K562 (cell line): ENCODE measurements at regions not wholly inside any gene's neighbourhood (a gene's known extent, or its start where the extent isn't known, plus 50 kb on each side); places are given as distances from the start of the nearest gene placed in this dataset.
A peak's percentile ranks its signal among the peaks of the same experiment; 100 is the strongest.
"Not testable (repeated sequence)": the region's sequence is repeated elsewhere in the genome, so short reads cannot be mapped to it uniquely, and the experiment has no call there.

Source experiments
- ATAC-seq: fragments of 200-7000 bp; cut with Tn5 transposase; 3 replicates; pipeline ENCODE4 v1.9.1; 2020; ENCODE audit warnings: moderate library complexity
- BruUV-seq: library from RNA; stranded (reverse); fragments of 400-500 nt; replicated peaks from 2 replicates; lab custom pipeline; 2021; lab: Mats Ljungman, UMichigan
- CTCF ChIA-PET: fragments of 300-600 bp; formaldehyde crosslinking; extraction: SDS; loops from one replicate; lab custom pipeline; 2021; ENCODE audit warnings: low intra/inter-chr PET ratio; lab: Yijun Ruan, JAX
- POLR2A ChIA-PET: fragments of 300-600, 350-650 bp; sonication (Branson Sonifier 250); formaldehyde crosslinking; extraction: SDS; loops from one replicate; lab custom pipeline; 2021; ENCODE audit warnings: antibody characterized with exemption, inconsistent platforms; lab: Yijun Ruan, JAX
- DNase-seq, 4 experiments: peaks; one replicate each; pipeline versions ENCODE4 v3.0.0 to v3.0.0-alpha.2; 2011 to 2018; ENCODE audit warnings: low spot score in 3 of 4, mixed read lengths in 3 of 4; ENCODE audit errors: extremely low read depth in 1 of 4
- FAIRE-seq: peaks from 2 replicates; lab custom pipeline; 2011; peaks lifted over from hg19 to GRCh38; lab: Jason Lieb, UNC
- H2AFZ ChIP-seq: 2 replicates; pipeline ENCODE4 v1.6.0; 2011; ENCODE audit warnings: low read depth, low read length, control low read depth, inconsistent platforms
- H3K27ac ChIP-seq: fragments of 200-600 bp; 3 replicates; pipeline ENCODE4 v1.8.0; 2011; ENCODE audit warnings: low read depth, mild to moderate bottlenecking, control low read depth, inconsistent platforms, low read length, moderate library complexity, mixed read lengths; ENCODE audit errors: extremely low read depth
- H3K27me3 ChIP-seq, 2 experiments: fragments of 300-600 bp in 1 of 2; 2 replicates in 1 of 2; 3 replicates in 1 of 2; pipeline versions ENCODE4 v1.6.0 to v1.8.0; 2011; ENCODE audit warnings: inconsistent platforms in 2 of 2, low read length in 2 of 2, mild to moderate bottlenecking in 1 of 2, mixed read lengths in 1 of 2, moderate library complexity in 1 of 2; ENCODE audit not compliant: control insufficient read depth in 2 of 2, insufficient read depth in 2 of 2
- H3K36me3 ChIP-seq: fragments of 300-600 bp; 3 replicates; pipeline ENCODE4 v1.8.0; 2011; ENCODE audit warnings: mild to moderate bottlenecking, low read length, inconsistent platforms; ENCODE audit not compliant: control insufficient read depth, insufficient read depth
- H3K4me1 ChIP-seq, 2 experiments: fragments of 200-600 bp in 1 of 2; replicated peaks in 1 of 2; 2 replicates in 1 of 2; 3 replicates in 1 of 2; pipeline versions ENCODE4 v1.5.1 to v1.8.0; 2011; ENCODE audit warnings: inconsistent platforms in 2 of 2, low read length in 2 of 2, mild to moderate bottlenecking in 1 of 2, mixed read lengths in 1 of 2, moderate library complexity in 1 of 2; ENCODE audit not compliant: control insufficient read depth in 2 of 2, insufficient read depth in 2 of 2
- H3K4me2 ChIP-seq: 2 replicates; pipeline ENCODE4 v1.6.1; 2011; ENCODE audit warnings: low read length, control low read depth, inconsistent platforms, mixed read lengths; ENCODE audit not compliant: insufficient read depth
- H3K4me3 ChIP-seq: fragments of 200-600 bp; sonication (generic), shearing (Covaris generic); 2 replicates; pipeline ENCODE4 v1.5.1; 2016; ENCODE audit warnings: control low read depth, inconsistent platforms
- H3K79me2 ChIP-seq: fragments of 200-600 bp; 3 replicates; pipeline ENCODE4 v1.8.0; 2011; ENCODE audit warnings: low read length, inconsistent platforms; ENCODE audit not compliant: control insufficient read depth, insufficient read depth
- H3K9ac ChIP-seq, 2 experiments: 2 replicates each; pipeline versions ENCODE4 v1.6.0 to v1.6.1; 2011; ENCODE audit warnings: low read depth in 2 of 2, low read length in 2 of 2, control low read depth in 1 of 2, inconsistent platforms in 1 of 2, mild to moderate bottlenecking in 1 of 2, mixed read lengths in 1 of 2; ENCODE audit not compliant: insufficient read depth in 1 of 2
- H3K9me1 ChIP-seq: one replicate; pipeline ENCODE4 v1.6.0; 2011; ENCODE audit warnings: inconsistent platforms, mild to moderate bottlenecking, low read length, moderate library complexity; ENCODE audit not compliant: control insufficient read depth, insufficient read depth
- H3K9me3 ChIP-seq: replicated peaks from 2 replicates; pipeline ENCODE4 v1.5.1; 2011; ENCODE audit warnings: low read depth, low read length, inconsistent platforms; ENCODE audit not compliant: control insufficient read depth, insufficient read depth
- H4K20me1 ChIP-seq: replicated peaks from 2 replicates; pipeline ENCODE4 v1.6.1; 2011; ENCODE audit warnings: low read length, inconsistent platforms, mixed read lengths; ENCODE audit not compliant: control insufficient read depth, insufficient read depth
- RBFOX2 ChIP-seq: fragments of 200-400 bp; formaldehyde crosslinking; IDR thresholded peaks from 2 replicates; pipeline ENCODE4 v1.6.1; 2017; ENCODE audit warnings: low read depth, mild to moderate bottlenecking, low read length, moderate library complexity
- SIX5 ChIP-seq, 2 experiments: IDR thresholded peaks; 2 replicates each; pipeline ENCODE4 v1.6.1; 2011; ENCODE audit warnings: low read length in 2 of 2, borderline replicate concordance in 1 of 2, low read depth in 1 of 2, mild to moderate bottlenecking in 1 of 2, moderate library complexity in 1 of 2; ENCODE audit not compliant: insufficient read depth in 1 of 2
- ZNF143 ChIP-seq: sonication (generic); formaldehyde crosslinking; IDR thresholded peaks from 2 replicates; pipeline ENCODE4 v1.9.0; 2022; ENCODE audit warnings: mild to moderate bottlenecking, missing genetic modification reagents
- WGBS: fragments of 100-300 bp; shearing (Covaris generic); methylation state at CpG from one replicate; pipeline ENCODE4 v1.1.6; 2016; ENCODE audit warnings: low coverage, mixed read lengths; ENCODE audit not compliant: insufficient coverage; ENCODE audit errors: missing lambda C conversion rate; 5-methylcytosine and 5-hydroxymethylcytosine counted together
- in situ Hi-C: fragments of 300-500 bp; cut with MboI; formaldehyde crosslinking; loops from 4 replicates; pipeline ENCODE4 v1.15.0; 2018; ENCODE audit warnings: inconsistent platforms, mixed read lengths
- intact Hi-C: fragments of 100-400 bp; cut with micrococcal nuclease; formaldehyde crosslinking; loops from 2 replicates; pipeline ENCODE4 v1.14.2; 2022

DNA sequence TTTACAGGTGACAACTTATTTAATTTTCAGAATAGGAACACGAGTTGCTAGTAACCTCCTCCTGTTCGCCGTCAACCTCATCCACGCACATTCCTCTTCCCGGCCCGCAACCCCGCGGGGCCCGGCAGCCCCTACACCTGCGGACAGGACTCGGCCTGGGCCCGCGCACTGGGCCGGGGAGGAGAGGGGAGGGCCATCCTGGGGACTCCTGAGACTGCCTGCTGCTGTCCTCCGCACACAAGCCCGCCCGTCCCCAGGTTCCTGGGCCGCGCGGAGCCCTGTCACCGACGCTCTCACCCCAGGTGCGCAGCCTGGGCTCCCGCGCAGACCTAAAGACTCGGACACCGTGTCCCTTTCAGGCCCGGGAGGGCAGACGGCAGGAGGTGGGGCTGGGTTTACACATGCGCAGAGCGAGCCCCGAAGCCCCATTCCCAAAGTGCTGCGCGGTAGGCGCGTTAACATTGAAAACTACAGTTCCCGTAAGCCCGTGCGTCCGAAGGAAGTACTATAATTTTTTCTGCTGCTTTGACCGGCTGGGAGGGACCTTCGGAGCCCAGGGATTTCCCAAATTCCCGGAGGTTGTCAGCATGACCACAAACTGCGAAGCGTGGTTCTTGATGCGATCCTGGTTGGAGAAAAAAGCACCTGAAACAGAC is 108.8 kb downstream of the SPATA31A1 start (continued):
- peak; percentile 71 for TF ChIP-seq ZNF143 (CRISPR knock-in tag)
- peak; percentile 31 to 49; a peak in 3 of 4 replicates for TF ChIP-seq SIX5 (IDR thresholded peaks at IDR 0.05; ENCODE audit: borderline replicate concordance in 1 of 2, insufficient read depth in 1 of 2, low read depth in 1 of 2, low read length in 2 of 2)
- peak; percentile 42 for TF ChIP-seq RBFOX2

DNA sequence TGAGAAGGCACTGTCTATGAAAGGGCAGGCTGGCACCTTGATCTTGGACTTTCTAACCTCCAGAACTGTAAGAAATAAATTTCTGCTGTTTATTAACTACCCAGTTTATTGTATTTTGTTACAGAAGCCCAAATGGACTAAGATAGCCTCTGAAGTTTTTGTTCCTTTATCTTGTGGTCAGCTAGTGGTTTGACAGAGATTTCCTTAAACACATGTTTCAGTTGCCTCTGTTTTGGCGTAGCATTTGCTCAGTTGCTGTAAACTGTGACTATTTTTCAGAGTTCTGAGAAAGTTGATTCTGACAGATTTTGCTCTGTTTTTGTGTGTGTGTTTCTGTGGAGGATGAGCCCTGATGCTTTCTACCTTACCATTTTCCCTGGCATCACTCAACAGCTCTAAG is 119.0 kb downstream of the SPATA31A1 start:
- H3K9me1 ChIP-seq, H3K36me3 ChIP-seq, DNase-seq, in situ Hi-C loops, H3K79me2 ChIP-seq, CTCF ChIA-PET, BruUV-seq, H3K4me3 ChIP-seq, H4K20me1 ChIP-seq, H2AFZ ChIP-seq, H3K4me1 ChIP-seq, H3K4me2 ChIP-seq, H3K9me3 ChIP-seq, H3K27ac ChIP-seq, H3K9ac ChIP-seq, ATAC-seq, intact Hi-C loops, POLR2A ChIA-PET, H3K27me3 ChIP-seq, FAIRE-seq: not testable (repeated sequence)
- WGBS = no CpG with 5 or more reads among the region's 1 CpG

DNA sequence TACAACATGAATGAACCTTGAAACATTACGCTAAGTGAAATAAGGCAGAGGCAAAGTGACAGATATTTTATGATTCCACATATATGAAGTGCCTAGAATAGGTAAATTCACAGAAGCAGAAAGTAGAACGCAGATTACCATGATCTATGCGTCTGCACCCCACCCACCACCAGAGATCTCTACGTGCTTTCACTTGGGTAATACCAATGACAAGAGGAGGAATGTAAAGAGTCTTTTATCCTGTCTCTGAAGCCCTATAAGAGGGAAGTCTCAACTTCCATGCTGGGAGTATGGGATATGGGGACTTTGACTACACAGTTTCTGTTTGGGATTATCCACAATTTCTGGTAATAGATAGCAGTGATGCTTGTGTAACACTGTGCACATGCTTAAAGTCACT is 127.6 kb downstream of the SPATA31A1 start:
- H3K4me1 ChIP-seq, H3K27me3 ChIP-seq, H3K79me2 ChIP-seq, H3K36me3 ChIP-seq, ATAC-seq, H3K9me1 ChIP-seq, H3K4me2 ChIP-seq, POLR2A ChIA-PET, H3K27ac ChIP-seq, H3K4me3 ChIP-seq, H4K20me1 ChIP-seq, CTCF ChIA-PET, intact Hi-C loops, BruUV-seq, H2AFZ ChIP-seq, in situ Hi-C loops, H3K9ac ChIP-seq, DNase-seq, H3K9me3 ChIP-seq, FAIRE-seq: not testable (repeated sequence)
- 0% methylated on average over 1 of the region's 4 CpGs for WGBS

DNA sequence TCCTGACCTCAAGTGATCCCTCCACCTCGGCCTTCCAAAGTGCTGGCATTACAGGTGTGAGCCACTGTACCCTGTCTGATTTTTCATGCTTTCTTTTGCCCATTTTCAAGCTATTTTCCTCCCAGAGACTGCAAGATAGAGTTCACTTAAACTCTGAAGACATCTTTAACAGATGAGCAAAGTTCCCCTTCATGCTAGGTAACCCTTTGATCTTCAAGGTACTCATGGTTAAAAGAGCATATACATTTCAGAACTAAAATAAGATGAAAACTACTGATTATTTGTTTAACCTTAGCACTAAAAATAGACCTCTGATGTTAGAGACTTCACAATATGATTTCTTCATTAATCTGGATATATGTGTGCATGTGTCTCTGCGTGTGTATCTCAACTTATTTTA is 128.4 kb downstream of the SPATA31A1 start:
- H3K4me1 ChIP-seq, CTCF ChIA-PET, H3K9ac ChIP-seq, H3K4me3 ChIP-seq, H3K27ac ChIP-seq, DNase-seq, POLR2A ChIA-PET, intact Hi-C loops, H3K9me1 ChIP-seq, H2AFZ ChIP-seq, ATAC-seq, H3K9me3 ChIP-seq, H3K36me3 ChIP-seq, FAIRE-seq, H3K4me2 ChIP-seq, H4K20me1 ChIP-seq, in situ Hi-C loops, H3K79me2 ChIP-seq, H3K27me3 ChIP-seq, BruUV-seq: not testable (repeated sequence)
- 0% methylated on average over 1 of the region's 2 CpGs for WGBS
